ENCODE measurements at regions not wholly inside any gene's neighbourhood (a gene's known extent, or its start where the extent isn't known, plus 50 kb on each side); places are given as distances from the start of the nearest gene placed in this dataset.

DNA sequence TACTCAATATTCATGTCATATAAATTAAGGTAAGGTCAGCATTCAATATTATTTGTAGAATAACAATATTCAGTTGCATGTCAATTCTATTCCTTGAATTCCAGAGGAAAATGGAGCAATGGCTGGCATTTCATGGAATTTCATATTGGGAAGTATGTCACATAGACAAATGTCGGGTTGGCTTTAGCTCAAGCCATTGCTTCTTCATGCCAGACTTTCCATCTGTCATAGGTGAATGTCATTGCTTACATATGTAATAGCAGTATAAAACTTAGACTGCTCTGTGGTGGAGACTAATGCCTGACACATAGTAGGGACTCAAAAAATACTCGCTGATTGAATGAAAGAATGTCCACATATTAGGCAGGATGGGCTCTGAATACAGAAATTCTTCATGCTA is 509.6 kb upstream of the CHORDC1 start:
- TF ChIP-seq, protein P1, sequence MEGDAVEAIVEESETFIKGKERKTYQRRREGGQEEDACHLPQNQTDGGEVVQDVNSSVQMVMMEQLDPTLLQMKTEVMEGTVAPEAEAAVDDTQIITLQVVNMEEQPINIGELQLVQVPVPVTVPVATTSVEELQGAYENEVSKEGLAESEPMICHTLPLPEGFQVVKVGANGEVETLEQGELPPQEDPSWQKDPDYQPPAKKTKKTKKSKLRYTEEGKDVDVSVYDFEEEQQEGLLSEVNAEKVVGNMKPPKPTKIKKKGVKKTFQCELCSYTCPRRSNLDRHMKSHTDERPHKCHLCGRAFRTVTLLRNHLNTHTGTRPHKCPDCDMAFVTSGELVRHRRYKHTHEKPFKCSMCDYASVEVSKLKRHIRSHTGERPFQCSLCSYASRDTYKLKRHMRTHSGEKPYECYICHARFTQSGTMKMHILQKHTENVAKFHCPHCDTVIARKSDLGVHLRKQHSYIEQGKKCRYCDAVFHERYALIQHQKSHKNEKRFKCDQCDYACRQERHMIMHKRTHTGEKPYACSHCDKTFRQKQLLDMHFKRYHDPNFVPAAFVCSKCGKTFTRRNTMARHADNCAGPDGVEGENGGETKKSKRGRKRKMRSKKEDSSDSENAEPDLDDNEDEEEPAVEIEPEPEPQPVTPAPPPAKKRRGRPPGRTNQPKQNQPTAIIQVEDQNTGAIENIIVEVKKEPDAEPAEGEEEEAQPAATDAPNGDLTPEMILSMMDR (IDR thresholded peaks at IDR 0.05) = no peak
- TF ChIP-seq EZH2 (IDR thresholded peaks at IDR 0.05; ENCODE audit: borderline replicate concordance, insufficient read depth, low read depth, low read length, poor library complexity, severe bottlenecking) = no peak
